H1 (cell line): ENCODE measurements at regions not wholly inside any gene's neighbourhood (a gene's known extent, or its start where the extent isn't known, plus 50 kb on each side); places are given as distances from the start of the nearest gene placed in this dataset.
"Not testable (repeated sequence)": the region's sequence is repeated elsewhere in the genome, so short reads cannot be mapped to it uniquely, and the experiment has no call there.

ENCODE experiments used
- CTCF ChIA-PET: fragments of 300-600 bp; sonication (Branson Sonifier 250); formaldehyde crosslinking; loops from one replicate; lab custom pipeline; 2021; ENCODE audit not compliant: partially characterized antibody; lab: Charles Lee
- POLR2A ChIA-PET: fragments of 300-600 bp; sonication (Branson Sonifier 250); formaldehyde crosslinking; loops from one replicate; lab custom pipeline; 2021; ENCODE audit warnings: inconsistent platforms; ENCODE audit not compliant: partially characterized antibody; lab: Charles Lee
- DNase-seq, 2 experiments: peaks; one replicate each; pipeline versions ENCODE4 v3.0.0 to v3.0.0-alpha.2; 2010 to 2022; ENCODE audit warnings: low spot score in 2 of 2, low read depth in 1 of 2, mixed read lengths in 1 of 2
- FAIRE-seq: peaks from 2 replicates; lab custom pipeline; 2011; peaks lifted over from hg19 to GRCh38; lab: Jason Lieb, UNC
- H2AFZ ChIP-seq: 2 replicates; pipeline ENCODE4 v1.8.1; 2012; ENCODE audit warnings: low read length, inconsistent platforms
- H2AK5ac ChIP-seq: 2 replicates; pipeline ENCODE4 v1.6.1; 2013; ENCODE audit warnings: low read depth, low read length
- H2BK120ac ChIP-seq: replicated peaks from 2 replicates; pipeline ENCODE3; 2013; ENCODE audit warnings: low read depth, low read length, inconsistent platforms
- H2BK12ac ChIP-seq: 2 replicates; pipeline ENCODE4 v1.6.1; 2013; ENCODE audit warnings: low read depth, low read length
- H2BK15ac ChIP-seq: 2 replicates; pipeline ENCODE4 v1.6.1; 2013; ENCODE audit warnings: low read length
- H2BK20ac ChIP-seq: 2 replicates; pipeline ENCODE4 v1.6.1; 2013; ENCODE audit warnings: low read length
- H2BK5ac ChIP-seq: 2 replicates; pipeline ENCODE4 v1.6.1; 2013; ENCODE audit warnings: low read depth, low read length
- H3K14ac ChIP-seq: 2 replicates; pipeline ENCODE4 v1.6.1; 2013; ENCODE audit warnings: inconsistent platforms; ENCODE audit not compliant: insufficient read length
- H3K18ac ChIP-seq: 2 replicates; pipeline ENCODE4 v1.6.1; 2013; ENCODE audit warnings: low read length; ENCODE audit errors: extremely low read depth
- H3K23ac ChIP-seq: 2 replicates; pipeline ENCODE4 v1.6.1; 2013; ENCODE audit warnings: inconsistent platforms; ENCODE audit not compliant: insufficient read length
- H3K23me2 ChIP-seq: 2 replicates; pipeline ENCODE4 v1.6.1; 2013; ENCODE audit warnings: low read depth, low read length
- H3K27ac ChIP-seq: 2 replicates; pipeline ENCODE4 v1.6.1; 2011; ENCODE audit warnings: low read depth, low read length, inconsistent platforms
- H3K27me3 ChIP-seq, 4 experiments: replicated peaks in 1 of 4; 1 replicate in 1 of 4; 2 replicates in 3 of 4; pipeline versions ENCODE4 v1.6.1 to v1.8.1; 2011 to 2013; ENCODE audit warnings: low read length in 3 of 4, mild to moderate bottlenecking in 3 of 4, inconsistent platforms in 2 of 4, mixed read lengths in 2 of 4, moderate library complexity in 1 of 4; ENCODE audit not compliant: control insufficient read depth in 3 of 4, insufficient read depth in 3 of 4; ENCODE audit errors: extremely low read depth in 1 of 4
- H3K36me3 ChIP-seq, 4 experiments: 2 replicates each; pipeline versions ENCODE4 v1.6.1 to v1.8.1; 2011 to 2013; ENCODE audit warnings: mild to moderate bottlenecking in 4 of 4, low read length in 3 of 4, moderate library complexity in 2 of 4, control low read depth in 1 of 4, inconsistent platforms in 1 of 4; ENCODE audit not compliant: insufficient read depth in 4 of 4, control insufficient read depth in 2 of 4
- H3K4ac ChIP-seq: replicated peaks from 2 replicates; pipeline ENCODE3; 2013; ENCODE audit warnings: low read length, low read depth, mixed read lengths, inconsistent platforms; ENCODE audit not compliant: insufficient read length
- H3K4me1 ChIP-seq, 4 experiments: replicated peaks in 1 of 4; 1 replicate in 1 of 4; 2 replicates in 3 of 4; pipeline versions ENCODE4 v1.6.1 to v1.8.1; 2011 to 2013; ENCODE audit warnings: low read length in 3 of 4, inconsistent platforms in 2 of 4, mixed read lengths in 1 of 4; ENCODE audit not compliant: insufficient read depth in 4 of 4, control insufficient read depth in 3 of 4
- H3K4me2 ChIP-seq, 2 experiments: 2 replicates each; pipeline versions ENCODE4 v1.6.1 to v1.8.1; 2011 to 2013; ENCODE audit warnings: low read depth in 2 of 2, low read length in 2 of 2, control low read depth in 1 of 2, inconsistent platforms in 1 of 2, mild to moderate bottlenecking in 1 of 2; ENCODE audit not compliant: insufficient read depth in 1 of 2
- H3K4me3 ChIP-seq, 4 experiments: fragments of 200-600, 300-600 bp in 1 of 4; sonication (generic), shearing (Covaris generic), sonication (Bioruptor Twin) in 1 of 4; 2 replicates each; pipeline versions ENCODE4 v1.5.1 to v1.8.1; 2011 to 2016; ENCODE audit warnings: low read length in 4 of 4, low read depth in 3 of 4, control low read depth in 2 of 4, inconsistent platforms in 2 of 4, mild to moderate bottlenecking in 2 of 4, mixed read lengths in 1 of 4, moderate library complexity in 1 of 4; ENCODE audit not compliant: insufficient read depth in 2 of 4; ENCODE audit errors: extremely low read depth in 1 of 4
- H3K56ac ChIP-seq: replicated peaks from 2 replicates; pipeline ENCODE3; 2013; ENCODE audit warnings: low read depth, mild to moderate bottlenecking, mixed read lengths, low read length, inconsistent platforms; ENCODE audit not compliant: insufficient read length
- H3K79me1 ChIP-seq: 2 replicates; pipeline ENCODE4 v1.6.1; 2013; ENCODE audit warnings: low read depth, low read length, control low read depth
- H3K79me2 ChIP-seq, 2 experiments: 2 replicates each; pipeline versions ENCODE4 v1.6.1 to v1.8.1; 2012 to 2013; ENCODE audit warnings: low read length in 2 of 2, mild to moderate bottlenecking in 2 of 2, inconsistent platforms in 1 of 2; ENCODE audit not compliant: insufficient read depth in 2 of 2, control insufficient read depth in 1 of 2
- H3K9ac ChIP-seq, 4 experiments: replicated peaks in 1 of 4; 1 replicate in 1 of 4; 2 replicates in 3 of 4; pipeline versions ENCODE4 v1.6.1 to v1.8.1; 2011 to 2013; ENCODE audit warnings: low read depth in 3 of 4, low read length in 3 of 4, control low read depth in 2 of 4, mild to moderate bottlenecking in 2 of 4, moderate library complexity in 2 of 4, inconsistent platforms in 1 of 4; ENCODE audit errors: extremely low read depth in 1 of 4
- H3K9me3 ChIP-seq, 2 experiments: 2 replicates each; pipeline versions ENCODE4 v1.6.1 to v1.8.1; 2012 to 2013; ENCODE audit warnings: mild to moderate bottlenecking in 2 of 2, moderate library complexity in 2 of 2, control low read depth in 1 of 2, inconsistent platforms in 1 of 2, low read depth in 1 of 2, low read length in 1 of 2, mixed read lengths in 1 of 2; ENCODE audit not compliant: insufficient read depth in 2 of 2
- H4K20me1 ChIP-seq, 2 experiments: replicated peaks in 1 of 2; 2 replicates each; pipeline versions ENCODE3 to v1.8.1; 2011 to 2013; ENCODE audit warnings: inconsistent platforms in 2 of 2, low read length in 2 of 2, mild to moderate bottlenecking in 1 of 2; ENCODE audit not compliant: insufficient read depth in 2 of 2, control insufficient read depth in 1 of 2
- H4K5ac ChIP-seq: 2 replicates; pipeline ENCODE4 v1.6.1; 2013; ENCODE audit warnings: low read length, low read depth, mixed read lengths, inconsistent platforms; ENCODE audit not compliant: insufficient read length
- H4K8ac ChIP-seq: 2 replicates; pipeline ENCODE4 v1.8.0; 2013; ENCODE audit warnings: mild to moderate bottlenecking, moderate library complexity, low read length, inconsistent platforms; ENCODE audit not compliant: insufficient read depth; ENCODE audit errors: extremely low read depth
- H4K91ac ChIP-seq: replicated peaks from 2 replicates; pipeline ENCODE3; 2013; ENCODE audit warnings: low read length, mixed read lengths, inconsistent platforms; ENCODE audit not compliant: insufficient read length
- BRCA1 ChIP-seq: IDR thresholded peaks from 2 replicates; pipeline ENCODE4 v1.6.1; 2012; ENCODE audit warnings: low read depth, low read length, improper control_type of control experiment
- WGBS, 2 experiments: shearing (Covaris generic) in 1 of 2; methylation state at CpG; one replicate each; pipeline versions ENCODE4 v1.1.6 to v1.1.7; 2013 to 2015; ENCODE audit warnings: low lambda C conversion rate in 2 of 2, mixed read lengths in 2 of 2, inconsistent platforms in 1 of 2, low coverage in 1 of 2, missing lambda C conversion rate in 1 of 2; ENCODE audit not compliant: insufficient replicate concordance in 2 of 2, insufficient coverage in 1 of 2, insufficient read length in 1 of 2; ENCODE audit errors: extremely low coverage in 1 of 2, missing lambda C conversion rate in 1 of 2; 5-methylcytosine and 5-hydroxymethylcytosine counted together

GRCh38 chr21:38999161-38999560, 184.1 kb downstream of the PSMG1 start:
- Histone ChIP-seq H3K4me3 (no peak overlapping the region), H4K5ac (no peak overlapping the region), H2BK5ac (no peak overlapping the region)
- 83% methylated on average over 3 of the region's 3 CpGs; no CpG with 5 or more reads in 1 of the 2 experiments for WGBS, 2 experiments
- TF ChIP-seq BRCA1 = no peak
- TF ChIP-seq, all 59 proteins: peak for 0
- Histone ChIP-seq H3K79me2 (no peaks in the 10 kb centered on the region), H4K8ac (no peak overlapping the region), H3K56ac (no peak overlapping the region), H2BK12ac (no peak overlapping the region), H3K9me3 (no peaks in the 10 kb centered on the region), H3K27me3 (no peaks in the 10 kb centered on the region), H2BK15ac (no peak overlapping the region), H3K4me2 (no peak overlapping the region), H4K20me1 (no peaks in the 10 kb centered on the region), H2AK5ac (no peak overlapping the region), H3K4ac (no peak overlapping the region), H3K9ac (no peak overlapping the region), H3K4me1 (no peaks in the 10 kb centered on the region; a peak in 1 of 7 replicates), H3K23me2 (no peaks in the 10 kb centered on the region), H3K23ac (no peak overlapping the region), H3K14ac (no peak overlapping the region), H3K36me3 (no peaks in the 10 kb centered on the region), H4K91ac (no peak overlapping the region), H2BK120ac (no peak overlapping the region), H2BK20ac (no peak overlapping the region), H3K27ac (no peak overlapping the region), H3K18ac (no peak overlapping the region), H3K79me1 (no peaks in the 10 kb centered on the region), H2AFZ (no peak overlapping the region)
- ChIA-PET CTCF (interaction anchor here (1.1 kb wide), 1 partner anchor 9 kb away, joined by 3 read pairs; no protein-coding TSS in a partner anchor), POLR2A (no interaction called here)
- FAIRE-seq (no peak), DNase-seq (no peak)

GRCh38 chr21:38998281-38998680, 185.0 kb downstream of the PSMG1 start:
- H3K27ac ChIP-seq, H2BK15ac ChIP-seq, H3K9ac ChIP-seq, H3K18ac ChIP-seq, H3K36me3 ChIP-seq, H2BK120ac ChIP-seq, H2BK5ac ChIP-seq, H3K4me1 ChIP-seq, H2AFZ ChIP-seq, H4K91ac ChIP-seq, H4K8ac ChIP-seq, H4K5ac ChIP-seq, H3K23me2 ChIP-seq, H3K14ac ChIP-seq, H2BK12ac ChIP-seq, H4K20me1 ChIP-seq, H3K79me2 ChIP-seq, H3K27me3 ChIP-seq, H3K56ac ChIP-seq, H2AK5ac ChIP-seq, DNase-seq, H3K9me3 ChIP-seq, POLR2A ChIA-PET, H3K23ac ChIP-seq, H2BK20ac ChIP-seq, FAIRE-seq, H3K4me3 ChIP-seq, H3K79me1 ChIP-seq, H3K4ac ChIP-seq, H3K4me2 ChIP-seq: not testable (repeated sequence)
- CTCF ChIA-PET = interaction anchor here (1.8 kb wide), 1 partner anchor 25 kb away, joined by 4 read pairs; no protein-coding TSS in a partner anchor
- 94% methylated on average over 7 of the region's 7 CpGs; no CpG with 5 or more reads in 1 of the 2 experiments for WGBS, 2 experiments
